CD14-positive monocyte (primary cell): ENCODE measurements at regions not wholly inside any gene's neighbourhood (a gene's known extent, or its start where the extent isn't known, plus 50 kb on each side); places are given as distances from the start of the nearest gene placed in this dataset.

Experiments
- DNase-seq, 3 donors: peaks; one replicate each; pipeline ENCODE4 v3.0.0-alpha.2; 2011 to 2022
- H2AFZ ChIP-seq: 2 replicates; pipeline ENCODE4 v1.6.0; 2012; ENCODE audit warnings: mild to moderate bottlenecking, low read depth, low read length, inconsistent platforms; ENCODE audit not compliant: insufficient read depth, poor library complexity, severe bottlenecking
- H3K27ac ChIP-seq, 2 donors: 1 replicate in 1 of 2; 2 replicates in 1 of 2; pipeline ENCODE4 v1.5.1; 2012 to 2013; ENCODE audit warnings: low read length in 2 of 2, control low read depth in 1 of 2, inconsistent platforms in 1 of 2, low read depth in 1 of 2, mild to moderate bottlenecking in 1 of 2
- H3K27me3 ChIP-seq, 2 donors: one replicate each; pipeline versions ENCODE4 v1.6.0 to v1.6.1; 2011 to 2013; ENCODE audit warnings: low read length in 2 of 2; ENCODE audit not compliant: control insufficient read depth in 2 of 2, insufficient read depth in 2 of 2
- H3K36me3 ChIP-seq, 2 donors: replicated peaks in 1 of 2; 1 replicate in 1 of 2; 2 replicates in 1 of 2; pipeline versions ENCODE4 v1.5.1 to v1.6.1; 2012 to 2013; ENCODE audit warnings: low read length in 2 of 2, control low read depth in 1 of 2, inconsistent platforms in 1 of 2, mild to moderate bottlenecking in 1 of 2; ENCODE audit not compliant: insufficient read depth in 2 of 2, control insufficient read depth in 1 of 2
- H3K4me1 ChIP-seq, 2 donors: 1 replicate in 1 of 2; 2 replicates in 1 of 2; pipeline versions ENCODE4 v1.5.1 to v1.6.1; 2012 to 2013; ENCODE audit warnings: low read length in 2 of 2, control low read depth in 1 of 2, inconsistent platforms in 1 of 2, mild to moderate bottlenecking in 1 of 2, moderate library complexity in 1 of 2; ENCODE audit not compliant: insufficient read depth in 2 of 2, control insufficient read depth in 1 of 2
- H3K4me2 ChIP-seq: replicated peaks from 2 replicates; pipeline ENCODE3; 2012; ENCODE audit warnings: low read length, moderate library complexity, mild to moderate bottlenecking; ENCODE audit not compliant: poor library complexity, severe bottlenecking; ENCODE audit errors: extremely low read depth
- H3K4me3 ChIP-seq, 3 experiments: fragments of 200-600 bp in 1 of 3; sonication (generic) in 1 of 3; replicated peaks in 1 of 3; 1 replicate in 2 of 3; 2 replicates in 1 of 3; pipeline ENCODE4 v1.5.1; 2011 to 2013; ENCODE audit warnings: low read length in 3 of 3, mild to moderate bottlenecking in 3 of 3, control low read depth in 2 of 3, low read depth in 2 of 3, inconsistent platforms in 1 of 3, moderate library complexity in 1 of 3
- H3K79me2 ChIP-seq: 2 replicates; pipeline ENCODE4 v1.6.0; 2012; ENCODE audit warnings: mild to moderate bottlenecking, control low read depth, inconsistent platforms, low read length, moderate library complexity; ENCODE audit not compliant: insufficient read depth
- H3K9ac ChIP-seq: 2 replicates; pipeline ENCODE4 v1.6.0; 2017; ENCODE audit warnings: low read length, mild to moderate bottlenecking; ENCODE audit not compliant: insufficient read depth, poor library complexity, severe bottlenecking
- H3K9me3 ChIP-seq, 2 donors: replicated peaks in 1 of 2; 1 replicate in 1 of 2; 2 replicates in 1 of 2; pipeline versions ENCODE4 v1.5.1 to v1.6.1; 2012 to 2013; ENCODE audit warnings: low read length in 2 of 2, control low read depth in 1 of 2; ENCODE audit not compliant: control insufficient read depth in 1 of 2, insufficient read depth in 1 of 2
- H4K20me1 ChIP-seq: 2 replicates; pipeline ENCODE4 v1.6.0; 2012; ENCODE audit warnings: mild to moderate bottlenecking, low read length, control low read depth, moderate library complexity; ENCODE audit not compliant: insufficient read depth
- H3K27ac Mint-ChIP-seq, 7 donors: one replicate each; pipeline ENCODE4 v1.8.0; 2020; ENCODE audit warnings: mild to moderate bottlenecking in 7 of 7, mixed read lengths in 7 of 7, moderate library complexity in 6 of 7, inconsistent platforms in 2 of 7
- H3K27me3 Mint-ChIP-seq, 3 donors: one replicate each; pipeline ENCODE4 v1.8.0; 2021 to 2022; ENCODE audit warnings: low read depth in 3 of 3, mild to moderate bottlenecking in 3 of 3, mixed read lengths in 3 of 3, moderate library complexity in 3 of 3, inconsistent platforms in 1 of 3
- H3K36me3 Mint-ChIP-seq, 2 donors: one replicate each; pipeline ENCODE4 v1.8.0; 2020; ENCODE audit warnings: mixed read lengths in 2 of 2, inconsistent platforms in 1 of 2, mild to moderate bottlenecking in 1 of 2
- H3K4me1 Mint-ChIP-seq: one replicate; pipeline ENCODE4 v1.8.0; 2020; ENCODE audit warnings: mild to moderate bottlenecking, mixed read lengths
- H3K4me3 Mint-ChIP-seq, 2 donors: one replicate each; pipeline ENCODE4 v1.8.0; 2020; ENCODE audit warnings: mild to moderate bottlenecking in 2 of 2, mixed read lengths in 2 of 2, moderate library complexity in 1 of 2
- H3K9me3 Mint-ChIP-seq, 7 donors: one replicate each; pipeline ENCODE4 v1.8.0; 2020 to 2022; ENCODE audit warnings: mixed read lengths in 7 of 7, mild to moderate bottlenecking in 6 of 7, moderate library complexity in 6 of 7, inconsistent platforms in 2 of 7
- CTCF ChIP-seq: fragments of 200-600 bp; IDR thresholded peaks from one replicate; pipeline ENCODE4 v1.8.0; 2022; ENCODE audit warnings: antibody characterized with exemption, mild to moderate bottlenecking
- WGBS: methylation state at CpG from one replicate; pipeline ENCODE4 v1.1.5; 2013; ENCODE audit warnings: missing lambda C conversion rate; ENCODE audit not compliant: insufficient coverage; 5-methylcytosine and 5-hydroxymethylcytosine counted together
- intact Hi-C, 2 donors: fragments of 100-400 bp; cut with micrococcal nuclease; formaldehyde crosslinking; loops; one replicate each; pipeline versions ENCODE4 v1.15.0 to v1.15.1; 2023

DNA sequence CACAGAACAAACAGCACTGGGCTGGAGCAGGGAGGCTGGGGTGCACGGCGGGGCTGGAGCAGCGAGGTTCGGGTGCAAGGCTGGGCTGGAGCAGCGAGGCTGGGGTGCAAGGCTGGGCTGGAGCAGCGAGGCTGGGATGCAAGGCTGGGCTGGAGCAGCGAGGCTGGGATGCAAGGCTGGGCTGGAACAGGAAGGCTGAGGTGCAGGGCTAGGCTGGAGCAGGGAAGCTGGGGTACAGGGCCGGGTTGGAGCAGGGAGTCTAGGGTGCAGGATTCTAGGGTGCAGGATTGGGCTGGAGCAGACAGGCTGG, 198.5 kb downstream of the BRD1 start:
- peaks cover 98% of the 10 kb centered on the region for H4K20me1 ChIP-seq
- no peak for TF ChIP-seq CTCF
- Mint-ChIP-seq H3K36me3 (peaks cover 16 to 23% of the 10 kb centered on the region in 2 donors), H3K4me3 (no peak overlapping the region), H3K27ac (no peak overlapping the region), H3K27me3 (peaks cover 0 to 2% (median 0%) of the 10 kb centered on the region in 3 donors), H3K4me1 (peaks cover 4% of the 10 kb centered on the region), H3K9me3 (no peaks in the 10 kb centered on the region)
- no peaks in the 10 kb centered on the region for H3K9me3 ChIP-seq
- H2AFZ ChIP-seq, result no peak overlapping the region
- no peak overlapping the region for H3K4me2 ChIP-seq
- H3K4me1 ChIP-seq, result peaks cover 0 to 7% of the 10 kb centered on the region in 2 donors
- no peak overlapping the region for H3K27ac ChIP-seq
- intact Hi-C loops, result no loop called here
- WGBS, result 96% methylated on average over 7 of the region's 8 CpGs
- H3K79me2 ChIP-seq, result no peaks in the 10 kb centered on the region
- H3K27me3 ChIP-seq, result no peaks in the 10 kb centered on the region
- no peaks in the 10 kb centered on the region for H3K36me3 ChIP-seq
- H3K9ac ChIP-seq, result no peak overlapping the region
- DNase-seq, result no peak
- H3K4me3 ChIP-seq, result no peak overlapping the region

- Histone ChIP-seq H2AFZ (no peak overlapping the region), H3K4me3 (no peak overlapping the region), H3K27ac (no peak overlapping the region), H3K9ac (no peak overlapping the region), H3K9me3 (no peaks in the 10 kb centered on the region), H3K4me2 (no peak overlapping the region), H3K4me1 (peaks cover 0 to 7% of the 10 kb centered on the region in 2 donors), H4K20me1 (peaks cover 98% of the 10 kb centered on the region), H3K36me3 (no peaks in the 10 kb centered on the region), H3K27me3 (no peaks in the 10 kb centered on the region), H3K79me2 (no peaks in the 10 kb centered on the region)
- Mint-ChIP-seq H3K4me3 (no peak overlapping the region), H3K27ac (no peak overlapping the region), H3K4me1 (peaks cover 4% of the 10 kb centered on the region), H3K27me3 (peaks cover 0 to 2% (median 0%) of the 10 kb centered on the region in 3 donors), H3K36me3 (peaks cover 16 to 24% of the 10 kb centered on the region in 2 donors), H3K9me3 (no peaks in the 10 kb centered on the region)
- WGBS, result 97% methylated on average over 26 of the region's 27 CpGs
- no peak for DNase-seq
- no peak for TF ChIP-seq CTCF
- intact Hi-C loops, result no loop called here
Observed at GRCh38 chr22:49628391-49629260, 199.0 kb downstream of the BRD1 start.
